CD4-positive, CD25-positive, alpha-beta regulatory T cell (primary cell): ENCODE measurements at regions not wholly inside any gene's neighbourhood (a gene's known extent, or its start where the extent isn't known, plus 50 kb on each side); places are given as distances from the start of the nearest gene placed in this dataset.
"Not testable (repeated sequence)": the region's sequence is repeated elsewhere in the genome, so short reads cannot be mapped to it uniquely, and the experiment has no call there.

Experiments used
- ATAC-seq, 2 donors: fragments of 150-1000 bp; cut with Tn5 transposase; one replicate each; pipeline ENCODE4 v1.10.0; 2021; ENCODE audit warnings: low read depth in 2 of 2, moderate number of reproducible peaks in 2 of 2, moderate library complexity in 1 of 2
- DNase-seq, 3 donors: peaks; one replicate each; pipeline versions ENCODE4 v3.0.0 to v3.0.0-alpha.2; 2012 to 2022; ENCODE audit warnings: mixed read lengths in 1 of 3
- H3K27ac ChIP-seq: one replicate; pipeline ENCODE4 v1.7.0; 2013; ENCODE audit warnings: mild to moderate bottlenecking, low read length; ENCODE audit not compliant: insufficient read depth, poor library complexity, severe bottlenecking
- H3K27me3 ChIP-seq: one replicate; pipeline ENCODE4 v1.7.0; 2013; ENCODE audit warnings: low read length; ENCODE audit not compliant: control insufficient read depth, insufficient read depth
- H3K36me3 ChIP-seq: one replicate; pipeline ENCODE4 v1.7.0; 2013; ENCODE audit warnings: mild to moderate bottlenecking, low read length, moderate library complexity; ENCODE audit not compliant: control insufficient read depth, insufficient read depth
- H3K4me1 ChIP-seq: 2 replicates; pipeline ENCODE4 v1.7.0; 2013; ENCODE audit warnings: mild to moderate bottlenecking, low read length; ENCODE audit not compliant: insufficient read depth, control insufficient read depth, poor library complexity, severe bottlenecking
- H3K4me3 ChIP-seq: one replicate; pipeline ENCODE4 v1.7.0; 2013; ENCODE audit warnings: low read depth, mild to moderate bottlenecking, low read length, moderate library complexity
- H3K9me3 ChIP-seq, 2 experiments: 1 replicate in 1 of 2; 2 replicates in 1 of 2; pipeline ENCODE4 v1.7.0; 2013; ENCODE audit warnings: low read length in 2 of 2, mild to moderate bottlenecking in 1 of 2, moderate library complexity in 1 of 2; ENCODE audit not compliant: control insufficient read depth in 2 of 2
- H3K27ac Mint-ChIP-seq, 3 donors: one replicate each; pipeline ENCODE4 v1.8.0; 2020 to 2022; ENCODE audit warnings: mild to moderate bottlenecking in 3 of 3, mixed read lengths in 3 of 3, moderate library complexity in 2 of 3
- H3K27me3 Mint-ChIP-seq: one replicate; pipeline ENCODE4 v1.8.0; 2022; ENCODE audit warnings: mild to moderate bottlenecking, mixed read lengths
- H3K36me3 Mint-ChIP-seq: one replicate; pipeline ENCODE4 v1.8.0; 2020; ENCODE audit warnings: mixed read lengths
- H3K4me1 Mint-ChIP-seq, 4 donors: one replicate each; pipeline ENCODE4 v1.8.0; 2020 to 2022; ENCODE audit warnings: mixed read lengths in 4 of 4, mild to moderate bottlenecking in 1 of 4
- H3K4me3 Mint-ChIP-seq, 4 donors: one replicate each; pipeline ENCODE4 v1.8.0; 2020 to 2022; ENCODE audit warnings: mild to moderate bottlenecking in 4 of 4, mixed read lengths in 4 of 4, moderate library complexity in 3 of 4
- H3K9me3 Mint-ChIP-seq, 7 donors: one replicate each; pipeline ENCODE4 v1.8.0; 2020 to 2022; ENCODE audit warnings: mixed read lengths in 7 of 7, mild to moderate bottlenecking in 3 of 7, moderate library complexity in 2 of 7

DNA sequence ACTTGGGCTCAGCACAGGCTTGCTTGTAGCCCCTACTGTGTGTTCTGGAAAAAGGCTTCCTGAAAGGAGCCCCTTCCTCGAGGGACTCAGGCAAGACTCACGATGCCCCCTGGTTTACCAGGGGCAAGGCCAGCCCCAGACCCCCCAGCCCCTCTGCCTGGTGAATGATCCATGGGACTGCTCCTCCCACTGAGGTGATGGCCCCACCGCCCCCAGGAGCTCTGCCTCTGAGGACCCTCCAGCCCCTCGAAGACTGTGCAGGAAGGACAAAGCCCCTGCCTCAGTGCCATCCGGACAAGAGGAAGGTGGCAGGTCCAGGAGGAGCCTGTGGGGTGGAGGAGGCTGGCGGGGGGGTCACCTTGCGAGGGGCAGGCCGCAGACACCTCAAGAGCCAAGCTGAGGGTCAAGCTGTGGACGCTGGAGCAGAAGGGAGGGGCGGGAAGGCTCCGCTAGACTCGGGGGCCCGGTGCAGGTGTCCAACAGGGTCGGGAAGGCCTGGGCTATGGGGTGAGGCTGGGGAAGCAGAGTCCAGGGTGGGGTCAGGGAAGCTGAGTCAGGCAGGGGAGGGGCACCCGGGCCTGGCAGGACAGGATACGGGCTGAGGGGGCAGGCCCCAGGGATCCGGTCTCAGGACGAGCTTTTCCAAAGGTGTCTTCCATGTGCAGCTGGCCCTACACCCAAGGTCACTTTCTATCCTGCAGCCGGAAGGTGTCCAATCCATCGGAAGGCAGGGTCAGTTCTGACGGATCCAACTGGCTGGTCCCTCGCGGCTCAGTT, 64.9 kb upstream of the LRPAP1 start:
- not testable (repeated sequence) for H3K36me3 Mint-ChIP-seq, H3K27me3 ChIP-seq, H3K4me1 Mint-ChIP-seq, H3K4me1 ChIP-seq, H3K36me3 ChIP-seq, H3K9me3 Mint-ChIP-seq, H3K27me3 Mint-ChIP-seq, DNase-seq, H3K27ac ChIP-seq, H3K9me3 ChIP-seq, H3K27ac Mint-ChIP-seq, H3K4me3 ChIP-seq, ATAC-seq, H3K4me3 Mint-ChIP-seq

DNA sequence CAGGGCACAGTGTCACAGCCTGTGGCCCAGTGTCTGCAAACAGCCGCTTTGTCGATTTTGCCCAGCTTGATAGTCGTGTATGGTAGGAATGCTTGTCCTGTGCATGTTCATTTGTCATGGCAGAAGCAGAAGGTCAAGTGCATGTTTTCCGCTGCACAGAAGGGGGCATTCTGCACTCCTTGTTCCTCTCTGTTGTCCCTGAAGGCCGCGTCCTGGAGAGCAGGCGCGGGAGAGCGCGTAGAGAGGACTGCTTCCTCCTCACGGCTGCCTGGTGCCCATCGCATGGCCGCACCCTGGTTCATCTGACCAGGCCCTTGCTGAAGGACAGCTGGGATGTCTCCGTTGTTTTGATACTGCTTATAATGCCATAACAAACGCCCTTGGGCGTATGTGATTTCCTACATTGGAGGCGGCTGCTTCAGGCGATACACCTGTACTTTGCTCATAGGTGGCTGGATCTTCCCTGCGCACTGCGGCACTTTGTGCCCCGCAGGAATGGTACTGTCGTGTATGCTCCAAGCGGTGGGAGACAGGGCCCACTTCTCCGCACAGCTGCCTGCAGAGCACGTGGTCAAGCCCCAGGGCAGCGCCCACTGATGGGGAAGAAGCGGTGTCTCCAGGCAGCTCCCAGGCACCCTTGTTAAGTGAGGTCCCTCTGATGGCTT, 63.5 kb upstream of the LRPAP1 start:
- not testable (repeated sequence) for H3K36me3 ChIP-seq, H3K36me3 Mint-ChIP-seq, H3K4me3 ChIP-seq, DNase-seq, ATAC-seq, H3K4me1 Mint-ChIP-seq, H3K4me1 ChIP-seq, H3K9me3 ChIP-seq, H3K27ac ChIP-seq, H3K4me3 Mint-ChIP-seq, H3K27me3 Mint-ChIP-seq, H3K27me3 ChIP-seq, H3K9me3 Mint-ChIP-seq, H3K27ac Mint-ChIP-seq

DNA sequence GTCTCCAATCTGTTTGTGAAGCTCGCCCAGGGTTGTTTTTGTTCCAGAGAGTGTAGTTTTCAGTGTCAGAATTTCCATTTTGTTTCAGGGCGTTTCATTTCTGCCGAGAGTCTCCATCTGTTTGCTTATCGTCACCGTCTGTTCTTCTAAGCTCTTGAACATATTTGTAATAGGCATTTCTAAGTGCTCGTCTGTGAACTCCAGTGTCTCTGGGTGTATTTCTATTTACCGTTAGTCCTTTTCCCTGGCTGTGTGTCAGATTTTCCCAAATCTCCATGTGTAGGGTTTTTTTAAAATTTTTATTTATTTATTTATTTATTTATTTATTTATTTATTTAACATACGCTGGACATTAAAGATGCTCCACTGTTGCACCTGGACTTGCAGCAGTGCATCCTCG, 62.5 kb upstream of the LRPAP1 start:
- not testable (repeated sequence) for H3K27me3 Mint-ChIP-seq, H3K27ac Mint-ChIP-seq, H3K9me3 Mint-ChIP-seq, ATAC-seq, H3K9me3 ChIP-seq, H3K27ac ChIP-seq, H3K4me3 ChIP-seq, H3K27me3 ChIP-seq, H3K36me3 ChIP-seq, H3K4me1 Mint-ChIP-seq, H3K4me1 ChIP-seq, H3K36me3 Mint-ChIP-seq, DNase-seq, H3K4me3 Mint-ChIP-seq

DNA sequence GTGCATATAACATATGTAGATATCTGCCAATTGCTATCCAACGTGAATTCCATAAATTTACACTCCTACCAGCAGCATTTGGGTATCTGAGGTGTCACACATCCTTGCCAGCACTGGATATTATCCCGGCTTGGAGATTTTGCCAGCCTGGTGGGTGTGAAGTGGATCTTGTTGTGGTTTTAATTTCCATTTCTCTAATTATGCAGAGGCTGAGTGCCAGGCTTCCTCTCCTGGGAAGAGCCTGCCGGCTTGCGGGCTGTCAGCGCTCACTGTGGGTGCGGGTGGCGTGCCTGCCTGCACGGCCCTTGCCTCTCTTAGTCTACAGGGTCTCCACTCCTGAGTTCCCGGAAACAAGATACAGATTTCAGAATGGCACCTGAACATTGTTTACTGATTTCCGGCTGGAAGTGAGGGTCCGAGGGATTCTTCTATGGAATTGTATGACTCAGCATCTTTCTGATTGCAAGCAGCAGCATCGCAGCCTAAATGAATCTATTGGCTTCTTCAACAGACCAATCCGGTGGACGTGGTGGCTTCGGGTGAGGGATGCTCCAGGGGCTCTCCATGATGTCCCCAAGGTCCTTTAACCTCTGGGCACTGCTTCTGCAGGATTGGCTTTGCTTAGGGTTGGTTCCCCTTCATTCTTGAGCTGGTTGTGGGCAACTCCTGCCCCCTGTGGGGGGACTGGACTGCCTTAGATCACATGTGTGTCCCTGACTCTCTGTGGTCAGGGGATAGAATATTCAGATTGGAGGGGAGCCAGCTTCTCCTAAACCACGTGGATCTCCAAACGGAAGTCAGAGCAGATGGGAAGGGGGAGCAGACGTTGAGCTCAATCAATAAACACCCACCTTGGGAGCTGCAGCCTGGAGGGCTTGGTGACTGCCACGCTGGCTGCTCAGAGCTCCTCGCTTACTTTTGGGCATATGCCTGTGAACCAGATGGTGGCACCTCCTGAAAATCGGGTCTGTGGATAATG, 58.0 kb upstream of the LRPAP1 start:
- not testable (repeated sequence) for H3K27ac Mint-ChIP-seq, H3K4me3 Mint-ChIP-seq, H3K27me3 ChIP-seq, H3K9me3 Mint-ChIP-seq, ATAC-seq, H3K27me3 Mint-ChIP-seq, H3K4me1 ChIP-seq, H3K36me3 Mint-ChIP-seq, H3K4me1 Mint-ChIP-seq, H3K9me3 ChIP-seq, DNase-seq, H3K36me3 ChIP-seq, H3K4me3 ChIP-seq, H3K27ac ChIP-seq

DNA sequence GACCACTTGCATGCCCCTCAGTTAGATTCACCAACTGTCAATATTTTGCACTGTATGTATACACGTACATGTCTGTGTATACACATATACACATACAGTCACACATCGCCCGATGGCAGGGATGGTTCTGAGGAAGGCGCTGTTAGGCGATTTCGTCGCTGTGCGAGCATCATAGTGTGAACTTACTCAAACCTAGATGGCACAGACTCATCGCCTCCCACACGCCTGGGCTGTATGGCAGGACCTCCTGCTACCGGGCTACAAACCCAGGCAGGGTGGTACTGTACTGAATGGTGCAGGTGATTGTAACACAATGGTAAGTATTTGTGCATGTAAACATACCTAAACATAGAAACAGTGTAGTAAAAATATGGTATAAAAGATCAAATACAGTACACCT, 57.2 kb upstream of the LRPAP1 start:
- H3K27ac ChIP-seq, H3K4me1 Mint-ChIP-seq, H3K4me1 ChIP-seq, H3K4me3 Mint-ChIP-seq, H3K27me3 ChIP-seq, H3K9me3 ChIP-seq, H3K27me3 Mint-ChIP-seq, H3K36me3 ChIP-seq, ATAC-seq, H3K4me3 ChIP-seq, H3K27ac Mint-ChIP-seq, H3K36me3 Mint-ChIP-seq, DNase-seq, H3K9me3 Mint-ChIP-seq: not testable (repeated sequence)

DNA sequence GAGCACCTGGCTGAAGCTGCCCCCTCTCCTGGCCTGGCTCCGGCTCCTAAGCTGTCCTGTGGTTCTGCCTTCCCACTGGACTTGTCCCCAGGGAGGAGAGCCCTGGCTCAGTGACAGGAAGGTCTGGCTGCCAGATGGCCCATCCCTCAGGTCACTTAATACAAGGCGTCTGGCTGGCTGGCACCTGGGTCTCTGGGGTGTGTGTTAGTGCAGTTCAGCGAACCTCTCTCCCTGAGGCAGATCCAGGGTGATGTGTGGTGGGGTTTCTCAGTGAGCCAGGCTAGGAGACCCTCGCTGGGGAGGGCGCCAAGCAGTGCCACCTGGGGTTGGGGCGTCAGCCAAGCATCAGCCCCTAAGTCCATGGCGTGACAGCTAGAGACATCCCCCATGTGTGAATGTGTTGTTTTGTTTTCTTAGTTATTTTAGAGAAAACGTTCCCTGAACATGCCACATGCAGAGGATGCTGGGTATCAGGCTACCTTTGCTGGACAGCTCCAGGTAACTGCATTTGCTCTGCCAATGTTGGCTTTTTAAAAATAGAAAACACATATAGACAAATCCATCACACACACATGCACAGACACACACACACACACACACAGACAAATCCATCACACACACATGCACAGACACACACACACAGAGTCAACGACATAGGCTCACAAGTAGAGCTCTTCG, 56.4 kb upstream of the LRPAP1 start:
- not testable (repeated sequence) for DNase-seq, H3K27me3 Mint-ChIP-seq, H3K27ac Mint-ChIP-seq

DNA sequence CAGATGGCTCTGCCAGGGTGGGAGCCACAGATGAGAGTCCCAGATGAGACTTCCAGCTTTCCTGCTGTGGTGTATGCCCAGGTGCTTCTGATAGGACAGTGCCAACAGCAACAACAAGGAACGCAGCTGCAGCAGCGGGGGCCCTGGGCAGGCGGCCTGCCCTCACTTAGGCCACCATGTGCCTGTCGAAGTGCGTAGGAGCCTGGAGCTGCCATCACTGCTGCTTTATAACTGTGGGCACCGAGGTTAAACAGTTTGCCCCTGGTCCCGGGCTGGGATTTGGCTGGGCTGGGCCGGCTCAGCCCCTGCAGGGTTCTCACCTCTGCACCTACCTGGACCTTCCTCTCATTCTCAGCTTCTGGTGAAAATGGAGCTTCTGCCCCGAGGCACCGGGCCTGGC, 54.4 kb upstream of the LRPAP1 start:
- H3K9me3 Mint-ChIP-seq, H3K36me3 ChIP-seq, H3K36me3 Mint-ChIP-seq, H3K4me1 Mint-ChIP-seq, H3K27me3 Mint-ChIP-seq, H3K27ac ChIP-seq, H3K9me3 ChIP-seq, H3K27me3 ChIP-seq, H3K4me3 ChIP-seq, H3K4me1 ChIP-seq, H3K4me3 Mint-ChIP-seq, H3K27ac Mint-ChIP-seq, DNase-seq, ATAC-seq: not testable (repeated sequence)

More for the DNA sequence above, 56.4 kb upstream of the LRPAP1 start:
- not testable (repeated sequence) for ATAC-seq, H3K36me3 Mint-ChIP-seq, H3K4me3 ChIP-seq, H3K27me3 ChIP-seq, H3K9me3 ChIP-seq, H3K36me3 ChIP-seq, H3K27ac ChIP-seq, H3K9me3 Mint-ChIP-seq, H3K4me3 Mint-ChIP-seq, H3K4me1 ChIP-seq, H3K4me1 Mint-ChIP-seq
